ENCODE measurements at regions not wholly inside any gene's neighbourhood (a gene's known extent, or its start where the extent isn't known, plus 50 kb on each side); places are given as distances from the start of the nearest gene placed in this dataset.

DNA sequence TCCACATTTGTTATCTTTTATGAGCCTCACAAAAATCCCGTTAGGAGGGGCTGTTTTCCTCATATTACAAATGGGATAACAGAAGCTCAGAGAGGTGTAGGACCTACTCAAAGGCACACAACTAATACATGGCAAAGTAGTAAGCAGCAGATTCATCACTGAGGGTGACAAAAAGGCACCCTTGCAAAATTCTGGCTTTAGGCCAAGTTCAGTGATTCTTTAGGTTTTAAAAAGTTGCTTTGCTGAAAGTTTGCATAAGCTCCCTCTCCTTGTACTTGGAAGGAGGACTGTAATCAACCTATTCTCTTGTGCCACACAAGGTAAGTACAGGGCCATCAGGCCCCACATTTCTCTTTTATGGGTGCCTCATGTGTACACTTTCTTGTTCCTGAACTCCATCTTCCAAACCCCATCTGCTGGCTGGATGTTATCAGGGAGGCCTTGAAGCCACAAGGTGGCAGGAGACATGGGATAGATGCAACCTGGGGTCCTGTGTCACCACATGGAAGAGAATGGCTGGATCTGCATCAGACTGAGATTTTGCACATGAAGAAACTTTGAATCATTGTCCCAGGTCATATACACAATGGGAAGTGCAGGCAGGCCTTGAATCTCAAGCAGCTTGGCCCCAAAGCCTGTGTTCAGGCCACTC is 311.6 kb downstream of the MSX2 start:
- TF ChIP-seq, protein P1, sequence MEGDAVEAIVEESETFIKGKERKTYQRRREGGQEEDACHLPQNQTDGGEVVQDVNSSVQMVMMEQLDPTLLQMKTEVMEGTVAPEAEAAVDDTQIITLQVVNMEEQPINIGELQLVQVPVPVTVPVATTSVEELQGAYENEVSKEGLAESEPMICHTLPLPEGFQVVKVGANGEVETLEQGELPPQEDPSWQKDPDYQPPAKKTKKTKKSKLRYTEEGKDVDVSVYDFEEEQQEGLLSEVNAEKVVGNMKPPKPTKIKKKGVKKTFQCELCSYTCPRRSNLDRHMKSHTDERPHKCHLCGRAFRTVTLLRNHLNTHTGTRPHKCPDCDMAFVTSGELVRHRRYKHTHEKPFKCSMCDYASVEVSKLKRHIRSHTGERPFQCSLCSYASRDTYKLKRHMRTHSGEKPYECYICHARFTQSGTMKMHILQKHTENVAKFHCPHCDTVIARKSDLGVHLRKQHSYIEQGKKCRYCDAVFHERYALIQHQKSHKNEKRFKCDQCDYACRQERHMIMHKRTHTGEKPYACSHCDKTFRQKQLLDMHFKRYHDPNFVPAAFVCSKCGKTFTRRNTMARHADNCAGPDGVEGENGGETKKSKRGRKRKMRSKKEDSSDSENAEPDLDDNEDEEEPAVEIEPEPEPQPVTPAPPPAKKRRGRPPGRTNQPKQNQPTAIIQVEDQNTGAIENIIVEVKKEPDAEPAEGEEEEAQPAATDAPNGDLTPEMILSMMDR (IDR thresholded peaks at IDR 0.05 in 8 of 11, conservative IDR thresholded peaks at IDR 0.05 in 3 of 11): no peak
- no peak for TF ChIP-seq POLR2A (IDR thresholded peaks at IDR 0.05)
- no peak for TF ChIP-seq POLR2AphosphoS5 (IDR thresholded peaks at IDR 0.05)

Data from spleen (tissue), 7 donors.